ENCODE measurements at regions not wholly inside any gene's neighbourhood (a gene's known extent, or its start where the extent isn't known, plus 50 kb on each side); places are given as distances from the start of the nearest gene placed in this dataset.
A peak's percentile ranks its signal among the peaks of the same experiment; 100 is the strongest.

- no peaks in the 10 kb centered on the region for H3K4me1 Mint-ChIP-seq
- no peaks in the 10 kb centered on the region for H3K36me3 Mint-ChIP-seq
- Histone ChIP-seq H3K9me3 (ENCODE audit: control insufficient read depth in 2 of 2, low read length in 2 of 2) (no peaks in the 10 kb centered on the region), H3K27ac (ENCODE audit: insufficient read depth, low read length, poor library complexity, severe bottlenecking) (no peak overlapping the region), H3K4me3 (ENCODE audit: low read depth, low read length) (no peak overlapping the region), H3K4me1 (ENCODE audit: control insufficient read depth, insufficient read depth, low read length, poor library complexity, severe bottlenecking) (no peaks in the 10 kb centered on the region), H3K36me3 (ENCODE audit: control insufficient read depth, insufficient read depth, low read length) (no peaks in the 10 kb centered on the region), H3K27me3 (ENCODE audit: control insufficient read depth, insufficient read depth, low read length) (no peaks in the 10 kb centered on the region)
- H3K4me3 Mint-ChIP-seq: no peak overlapping the region
- no peak overlapping the region for H3K27ac Mint-ChIP-seq
- ATAC-seq (ENCODE audit: low read depth in 2 of 2) (no peak), DNase-seq (no peak)
- H3K9me3 Mint-ChIP-seq: peaks cover 0 to 4% (median 0%) of the 10 kb centered on the region in 7 donors
- peaks cover 7% of the 10 kb centered on the region for H3K27me3 Mint-ChIP-seq
Observed at GRCh38 chr20:56806952-56807517, 177.9 kb downstream of the TFAP2C start.

- no peaks in the 10 kb centered on the region for H3K36me3 ChIP-seq (ENCODE audit: control insufficient read depth, insufficient read depth, low read length)
- DNase-seq: no peak
- H3K4me1 Mint-ChIP-seq: no peaks in the 10 kb centered on the region
- peaks cover 0 to 5% (median 0%) of the 10 kb centered on the region in 7 donors for H3K9me3 Mint-ChIP-seq
- no peak for ATAC-seq (ENCODE audit: low read depth in 2 of 2)
- H3K36me3 Mint-ChIP-seq: no peaks in the 10 kb centered on the region
- no peak overlapping the region for H3K4me3 ChIP-seq (ENCODE audit: low read depth, low read length)
- H3K4me3 Mint-ChIP-seq: no peak overlapping the region
- H3K27ac ChIP-seq (ENCODE audit: insufficient read depth, low read length, poor library complexity, severe bottlenecking): no peak overlapping the region
- no peaks in the 10 kb centered on the region for H3K9me3 ChIP-seq (ENCODE audit: control insufficient read depth in 2 of 2, low read length in 2 of 2)
- H3K27me3 Mint-ChIP-seq: peaks cover 7% of the 10 kb centered on the region
- H3K4me1 ChIP-seq (ENCODE audit: control insufficient read depth, insufficient read depth, low read length, poor library complexity, severe bottlenecking): no peaks in the 10 kb centered on the region
- no peaks in the 10 kb centered on the region for H3K27me3 ChIP-seq (ENCODE audit: control insufficient read depth, insufficient read depth, low read length)
- H3K27ac Mint-ChIP-seq: no peak overlapping the region
Observed at GRCh38 chr20:56808117-56808725, 179.1 kb downstream of the TFAP2C start.

GRCh38 chr20:56808732-56809131 is 179.6 kb downstream of the TFAP2C start:
- Mint-ChIP-seq H3K27ac (no peak overlapping the region), H3K9me3 (peaks cover 0 to 5% (median 0%) of the 10 kb centered on the region in 7 donors), H3K4me1 (no peaks in the 10 kb centered on the region), H3K4me3 (no peak overlapping the region), H3K36me3 (no peaks in the 10 kb centered on the region), H3K27me3 (peaks cover 7% of the 10 kb centered on the region)
- H3K27ac ChIP-seq (ENCODE audit: insufficient read depth, low read length, poor library complexity, severe bottlenecking): no peak overlapping the region
- H3K9me3 ChIP-seq (ENCODE audit: control insufficient read depth in 2 of 2, low read length in 2 of 2): no peaks in the 10 kb centered on the region
- no peak for DNase-seq
- no peak for ATAC-seq (ENCODE audit: low read depth in 2 of 2)
- no peaks in the 10 kb centered on the region for H3K4me1 ChIP-seq (ENCODE audit: control insufficient read depth, insufficient read depth, low read length, poor library complexity, severe bottlenecking)
- no peaks in the 10 kb centered on the region for H3K36me3 ChIP-seq (ENCODE audit: control insufficient read depth, insufficient read depth, low read length)
- H3K27me3 ChIP-seq (ENCODE audit: control insufficient read depth, insufficient read depth, low read length): no peaks in the 10 kb centered on the region
- no peak overlapping the region for H3K4me3 ChIP-seq (ENCODE audit: low read depth, low read length)

GRCh38 chr20:56809668-56810067 is 180.6 kb downstream of the TFAP2C start:
- Mint-ChIP-seq H3K27me3 (peaks cover 7% of the 10 kb centered on the region), H3K9me3 (peaks cover 0 to 5% (median 0%) of the 10 kb centered on the region in 7 donors), H3K4me3 (no peak overlapping the region), H3K36me3 (no peaks in the 10 kb centered on the region), H3K4me1 (no peaks in the 10 kb centered on the region), H3K27ac (no peak overlapping the region)
- no peak overlapping the region for H3K27ac ChIP-seq (ENCODE audit: insufficient read depth, low read length, poor library complexity, severe bottlenecking)
- H3K4me1 ChIP-seq (ENCODE audit: control insufficient read depth, insufficient read depth, low read length, poor library complexity, severe bottlenecking): no peaks in the 10 kb centered on the region
- no peaks in the 10 kb centered on the region for H3K9me3 ChIP-seq (ENCODE audit: control insufficient read depth in 2 of 2, low read length in 2 of 2)
- ATAC-seq (ENCODE audit: low read depth in 2 of 2) (no peak), DNase-seq (no peak)
- H3K27me3 ChIP-seq (ENCODE audit: control insufficient read depth, insufficient read depth, low read length): no peaks in the 10 kb centered on the region
- no peaks in the 10 kb centered on the region for H3K36me3 ChIP-seq (ENCODE audit: control insufficient read depth, insufficient read depth, low read length)
- no peak overlapping the region for H3K4me3 ChIP-seq (ENCODE audit: low read depth, low read length)

- no peak overlapping the region for H3K4me3 Mint-ChIP-seq
- H3K27ac Mint-ChIP-seq: no peak overlapping the region
- H3K27me3 Mint-ChIP-seq: peaks cover 7% of the 10 kb centered on the region
- no peak overlapping the region for H3K4me3 ChIP-seq (ENCODE audit: low read depth, low read length)
- H3K9me3 Mint-ChIP-seq: peaks cover 0 to 5% (median 0%) of the 10 kb centered on the region in 7 donors
- no peaks in the 10 kb centered on the region for H3K27me3 ChIP-seq (ENCODE audit: control insufficient read depth, insufficient read depth, low read length)
- ATAC-seq (ENCODE audit: low read depth in 2 of 2) (no peak), DNase-seq (no peak)
- no peaks in the 10 kb centered on the region for H3K36me3 Mint-ChIP-seq
- H3K27ac ChIP-seq (ENCODE audit: insufficient read depth, low read length, poor library complexity, severe bottlenecking): no peak overlapping the region
- H3K4me1 ChIP-seq (ENCODE audit: control insufficient read depth, insufficient read depth, low read length, poor library complexity, severe bottlenecking): no peaks in the 10 kb centered on the region
- no peaks in the 10 kb centered on the region for H3K4me1 Mint-ChIP-seq
- no peaks in the 10 kb centered on the region for H3K36me3 ChIP-seq (ENCODE audit: control insufficient read depth, insufficient read depth, low read length)
- H3K9me3 ChIP-seq (ENCODE audit: control insufficient read depth in 2 of 2, low read length in 2 of 2): no peaks in the 10 kb centered on the region
Observed at GRCh38 chr20:56810141-56810540, 181.0 kb downstream of the TFAP2C start.

GRCh38 chr20:56815796-56816195 is 186.7 kb downstream of the TFAP2C start:
- no peak overlapping the region for H3K27ac Mint-ChIP-seq
- peaks cover 0 to 3% (median 0%) of the 10 kb centered on the region in 7 donors for H3K9me3 Mint-ChIP-seq
- H3K9me3 ChIP-seq (ENCODE audit: control insufficient read depth in 2 of 2, low read length in 2 of 2): no peaks in the 10 kb centered on the region
- no peaks in the 10 kb centered on the region for H3K4me1 ChIP-seq (ENCODE audit: control insufficient read depth, insufficient read depth, low read length, poor library complexity, severe bottlenecking)
- DNase-seq: no peak
- H3K27me3 ChIP-seq (ENCODE audit: control insufficient read depth, insufficient read depth, low read length): no peaks in the 10 kb centered on the region
- no peak overlapping the region for H3K4me3 ChIP-seq (ENCODE audit: low read depth, low read length)
- no peaks in the 10 kb centered on the region for H3K36me3 Mint-ChIP-seq
- H3K4me3 Mint-ChIP-seq: no peak overlapping the region
- no peaks in the 10 kb centered on the region for H3K4me1 Mint-ChIP-seq
- no peak overlapping the region for H3K27ac ChIP-seq (ENCODE audit: insufficient read depth, low read length, poor library complexity, severe bottlenecking)
- ATAC-seq (ENCODE audit: low read depth in 2 of 2): no peak
- H3K27me3 Mint-ChIP-seq: peaks cover 5% of the 10 kb centered on the region
- H3K36me3 ChIP-seq (ENCODE audit: control insufficient read depth, insufficient read depth, low read length): no peaks in the 10 kb centered on the region

- Histone ChIP-seq H3K27ac (ENCODE audit: insufficient read depth, low read length, poor library complexity, severe bottlenecking) (no peak overlapping the region), H3K4me1 (ENCODE audit: control insufficient read depth, insufficient read depth, low read length, poor library complexity, severe bottlenecking) (no peaks in the 10 kb centered on the region), H3K9me3 (ENCODE audit: control insufficient read depth in 2 of 2, low read length in 2 of 2) (no peaks in the 10 kb centered on the region), H3K36me3 (ENCODE audit: control insufficient read depth, insufficient read depth, low read length) (no peaks in the 10 kb centered on the region), H3K27me3 (ENCODE audit: control insufficient read depth, insufficient read depth, low read length) (no peaks in the 10 kb centered on the region), H3K4me3 (ENCODE audit: low read depth, low read length) (no peak overlapping the region)
- H3K4me3 Mint-ChIP-seq: peak overlapping the region in 1 of 4 donors; percentile 34
- no peaks in the 10 kb centered on the region for H3K4me1 Mint-ChIP-seq
- peaks cover 0 to 6% (median 0%) of the 10 kb centered on the region in 7 donors for H3K9me3 Mint-ChIP-seq
- no peaks in the 10 kb centered on the region for H3K36me3 Mint-ChIP-seq
- ATAC-seq (ENCODE audit: low read depth in 2 of 2) (no peak), DNase-seq (no peak)
- H3K27ac Mint-ChIP-seq: no peak overlapping the region
- H3K27me3 Mint-ChIP-seq: peaks cover 8% of the 10 kb centered on the region
Observed at GRCh38 chr20:56816349-56816748, 187.2 kb downstream of the TFAP2C start.
